IMR-90 (cell line): ENCODE measurements at regions not wholly inside any gene's neighbourhood (a gene's known extent, or its start where the extent isn't known, plus 50 kb on each side); places are given as distances from the start of the nearest gene placed in this dataset.

Source experiments
- ATAC-seq: fragments of 200-7000 bp; cut with Tn5 transposase; 2 replicates; pipeline ENCODE4 v1.9.1; 2020; ENCODE audit warnings: low read depth, mild to moderate bottlenecking, moderate library complexity
- BruUV-seq: library from RNA; stranded (reverse); fragments of 400-500 nt; replicated peaks from 2 replicates; lab custom pipeline; 2021; lab: Mats Ljungman, UMichigan
- CTCF ChIA-PET: fragments of 300-600 bp; formaldehyde crosslinking; extraction: SDS; loops from one replicate; lab custom pipeline; 2021; ENCODE audit warnings: antibody characterized with exemption; lab: Yijun Ruan, JAX
- POLR2A ChIA-PET: fragments of 300-600 bp; sonication (Branson Sonifier 250); formaldehyde crosslinking; loops from one replicate; lab custom pipeline; 2022; ENCODE audit warnings: antibody characterized with exemption; ENCODE audit not compliant: unreplicated experiment; lab: Charles Lee
- DNase-seq: peaks from one replicate; pipeline ENCODE4 v3.0.0; 2013
- H2AFZ ChIP-seq: replicated peaks from 2 replicates; pipeline ENCODE3; 2013; ENCODE audit warnings: low read length, mild to moderate bottlenecking; ENCODE audit not compliant: poor library complexity
- H2AK5ac ChIP-seq: 2 replicates; pipeline ENCODE4 v1.6.1; 2013; ENCODE audit warnings: low read depth, low read length, inconsistent platforms
- H2AK9ac ChIP-seq: replicated peaks from 2 replicates; pipeline ENCODE3; 2013; ENCODE audit warnings: mild to moderate bottlenecking, low read depth, low read length, moderate library complexity; ENCODE audit not compliant: poor library complexity
- H2BK120ac ChIP-seq: 2 replicates; pipeline ENCODE4 v1.6.1; 2013; ENCODE audit warnings: low read depth, low read length, inconsistent platforms
- H2BK15ac ChIP-seq: 3 replicates; pipeline ENCODE4 v1.6.1; 2013; ENCODE audit warnings: low read depth, low read length, inconsistent platforms
- H2BK20ac ChIP-seq: 2 replicates; pipeline ENCODE4 v1.6.1; 2013; ENCODE audit warnings: low read depth, mild to moderate bottlenecking, inconsistent platforms, low read length, moderate library complexity
- H2BK5ac ChIP-seq: 2 replicates; pipeline ENCODE4 v1.6.1; 2013; ENCODE audit warnings: mild to moderate bottlenecking, low read depth, low read length, inconsistent platforms; ENCODE audit not compliant: poor library complexity, severe bottlenecking
- H3K14ac ChIP-seq: replicated peaks from 2 replicates; pipeline ENCODE4 v1.6.1; 2013; ENCODE audit warnings: low read depth, low read length, inconsistent platforms
- H3K18ac ChIP-seq: 2 replicates; pipeline ENCODE4 v1.6.1; 2013; ENCODE audit warnings: low read depth, low read length, control low read depth
- H3K23ac ChIP-seq: 2 replicates; pipeline ENCODE4 v1.6.1; 2013; ENCODE audit warnings: low read depth, low read length, inconsistent platforms
- H3K27ac ChIP-seq: 2 replicates; pipeline ENCODE4 v1.5.1; 2013; ENCODE audit warnings: mild to moderate bottlenecking, control low read depth, low read length; ENCODE audit not compliant: insufficient read depth
- H3K27me3 ChIP-seq: 2 replicates; pipeline ENCODE4 v1.6.1; 2013; ENCODE audit warnings: low read length; ENCODE audit not compliant: control insufficient read depth, insufficient read depth
- H3K36me3 ChIP-seq: 2 replicates; pipeline ENCODE4 v1.6.1; 2013; ENCODE audit warnings: low read length, mixed read lengths; ENCODE audit not compliant: control insufficient read depth, insufficient read depth
- H3K4ac ChIP-seq: 2 replicates; pipeline ENCODE4 v1.6.1; 2013; ENCODE audit warnings: low read depth, low read length, inconsistent platforms
- H3K4me1 ChIP-seq: 2 replicates; pipeline ENCODE4 v1.6.1; 2013; ENCODE audit warnings: low read length, mixed read lengths; ENCODE audit not compliant: control insufficient read depth, insufficient read depth
- H3K4me2 ChIP-seq: 2 replicates; pipeline ENCODE4 v1.6.1; 2013; ENCODE audit warnings: low read depth, mild to moderate bottlenecking, control low read depth, low read length, moderate library complexity
- H3K4me3 ChIP-seq: 2 replicates; pipeline ENCODE4 v1.5.1; 2013; ENCODE audit warnings: low read depth, mild to moderate bottlenecking, control low read depth, low read length, moderate library complexity; ENCODE audit not compliant: insufficient read depth
- H3K56ac ChIP-seq: 2 replicates; pipeline ENCODE4 v1.6.1; 2013; ENCODE audit warnings: low read length, inconsistent platforms; ENCODE audit not compliant: insufficient read depth; ENCODE audit errors: extremely low read depth
- H3K79me1 ChIP-seq, 2 experiments: 2 replicates each; pipeline ENCODE4 v1.6.1; 2013; ENCODE audit warnings: low read length in 2 of 2, inconsistent platforms in 1 of 2, low read depth in 1 of 2
- H3K9ac ChIP-seq: 2 replicates; pipeline ENCODE4 v1.6.1; 2013; ENCODE audit warnings: low read depth, low read length, control low read depth
- H3K9me1 ChIP-seq: 2 replicates; pipeline ENCODE4 v1.6.1; 2013; ENCODE audit warnings: low read length, inconsistent platforms; ENCODE audit not compliant: insufficient read depth
- H3K9me3 ChIP-seq: 2 replicates; pipeline ENCODE4 v1.6.1; 2013; ENCODE audit warnings: low read length; ENCODE audit not compliant: control insufficient read depth, insufficient read depth
- H4K20me1 ChIP-seq: 2 replicates; pipeline ENCODE4 v1.6.1; 2013; ENCODE audit warnings: low read length, inconsistent platforms; ENCODE audit not compliant: insufficient read depth
- H4K5ac ChIP-seq: 2 replicates; pipeline ENCODE4 v1.6.1; 2013; ENCODE audit warnings: mild to moderate bottlenecking, low read depth, low read length, control low read depth
- H4K8ac ChIP-seq, 2 experiments: 2 replicates each; pipeline ENCODE4 v1.6.1; 2013; ENCODE audit warnings: low read depth in 2 of 2, low read length in 2 of 2, control low read depth in 1 of 2, inconsistent platforms in 1 of 2
- H4K91ac ChIP-seq: 2 replicates; pipeline ENCODE4 v1.6.1; 2013; ENCODE audit warnings: low read depth, low read length, inconsistent platforms; ENCODE audit not compliant: insufficient read depth
- CEBPB ChIP-seq: IDR thresholded peaks from 2 replicates; pipeline ENCODE4 v1.6.1; 2012; ENCODE audit warnings: low read depth, low read length, improper control_type of control experiment
- CHD1 ChIP-seq: IDR thresholded peaks from 2 replicates; pipeline ENCODE4 v1.6.1; 2012; ENCODE audit warnings: low read depth, low read length, improper control_type of control experiment
- CTCF ChIP-seq: conservative IDR thresholded peaks from 2 replicates; pipeline ENCODE4 v1.5.1; 2012; ENCODE audit warnings: mild to moderate bottlenecking, low read depth, low read length, improper control_type of control experiment
- FOS ChIP-seq: fragments of 150-350 bp; IDR thresholded peaks from 2 replicates; pipeline ENCODE4 v1.6.1; 2016; ENCODE audit warnings: low read depth, low read length
- MAFK ChIP-seq: IDR thresholded peaks from 2 replicates; pipeline ENCODE4 v1.6.1; 2012; ENCODE audit warnings: low read depth, low read length, improper control_type of control experiment
- RAD21 ChIP-seq: IDR thresholded peaks from 2 replicates; pipeline ENCODE4 v1.6.1; 2012; ENCODE audit warnings: low read length, improper control_type of control experiment
- RCOR1 ChIP-seq: IDR thresholded peaks from 2 replicates; pipeline ENCODE4 v1.6.1; 2012; ENCODE audit warnings: mild to moderate bottlenecking, low read length, improper control_type of control experiment; ENCODE audit not compliant: insufficient replicate concordance
- RFX5 ChIP-seq: IDR thresholded peaks from 2 replicates; pipeline ENCODE4 v1.8.0; 2012; ENCODE audit warnings: low read depth, mild to moderate bottlenecking, low read length, moderate library complexity
- WGBS, 2 experiments: methylation state at CpG; one replicate each; pipeline versions ENCODE4 v1.1.5 to v1.1.7; 2013; ENCODE audit warnings: missing lambda C conversion rate in 2 of 2; ENCODE audit not compliant: insufficient read length in 1 of 2; ENCODE audit errors: extremely low coverage in 2 of 2; 5-methylcytosine and 5-hydroxymethylcytosine counted together
- dilution Hi-C: fragments of 300-500 bp; cut with HindIII; formaldehyde crosslinking; loops from one replicate; pipeline ENCODE4 v1.14.3; 2018; ENCODE audit warnings: low sequenced_read_pairs; ENCODE audit not compliant: unreplicated experiment
- in situ Hi-C: fragments of 300-500 bp; cut with MboI; formaldehyde crosslinking; loops from 3 replicates; pipeline ENCODE4 v1.14.3; 2019; ENCODE audit warnings: low sequenced_read_pairs, inconsistent platforms, mixed read lengths
- intact Hi-C: fragments of 100-400 bp; cut with micrococcal nuclease; formaldehyde crosslinking; loops from 2 replicates; pipeline ENCODE4 v1.10.0; 2022

GRCh38 chr3:158896729-158897128 is 94.9 kb downstream of the MFSD1 start:
- no peaks in the 10 kb centered on the region for H3K9me3 ChIP-seq
- ChIA-PET POLR2A (no interaction called here), CTCF (interaction anchor here (0.8 to 1.8 kb wide), 2 partner anchors 10 to 21 kb away, joined by 3 to 5 read pairs; no protein-coding TSS in a partner anchor)
- no peaks in the 10 kb centered on the region for H3K4me1 ChIP-seq
- H2AFZ ChIP-seq = no peak overlapping the region
- no peak overlapping the region for H2BK20ac ChIP-seq
- H2AK5ac ChIP-seq = no peak overlapping the region
- no peaks in the 10 kb centered on the region for H3K36me3 ChIP-seq
- H2BK15ac ChIP-seq = no peak overlapping the region
- DNase-seq (no peak), ATAC-seq (no peak)
- H3K23ac ChIP-seq = no peak overlapping the region
- no peaks in the 10 kb centered on the region for H4K20me1 ChIP-seq
- dilution Hi-C loops (no loop called here), in situ Hi-C loops (no loop called here), intact Hi-C loops (no loop called here)
- H3K14ac ChIP-seq = no peak overlapping the region
- BruUV-seq = no TSS peak
- H2BK120ac ChIP-seq = no peak overlapping the region
- TF ChIP-seq FOS = no peak
- TF ChIP-seq RAD21 = no peak
- TF ChIP-seq RFX5 = no peak
- TF ChIP-seq CTCF = no peak
- TF ChIP-seq CEBPB = no peak
- TF ChIP-seq CHD1 = no peak
- TF ChIP-seq RCOR1 = no peak
- TF ChIP-seq MAFK = no peak
- H4K91ac ChIP-seq = no peak overlapping the region
- no peak overlapping the region for H4K5ac ChIP-seq
- no peak overlapping the region for H3K18ac ChIP-seq
- H3K79me1 ChIP-seq = no peaks in the 10 kb centered on the region
- H2AK9ac ChIP-seq = no peak overlapping the region
- no peak overlapping the region for H3K4me3 ChIP-seq
- H3K4me2 ChIP-seq = no peak overlapping the region
- no peak overlapping the region for H2BK5ac ChIP-seq
- no peak overlapping the region for H4K8ac ChIP-seq
- H3K56ac ChIP-seq = no peak overlapping the region
- no peaks in the 10 kb centered on the region for H3K27me3 ChIP-seq
- H3K9ac ChIP-seq = no peak overlapping the region
- H3K4ac ChIP-seq = no peak overlapping the region
- WGBS, 2 experiments = 42% methylated on average over 2 of the region's 6 CpGs; no CpG with 5 or more reads in 1 of the 2 experiments
- H3K27ac ChIP-seq = no peak overlapping the region
- no peaks in the 10 kb centered on the region for H3K9me1 ChIP-seq
